ENCODE measurements at regions not wholly inside any gene's neighbourhood (a gene's known extent, or its start where the extent isn't known, plus 50 kb on each side); places are given as distances from the start of the nearest gene placed in this dataset.

DNA sequence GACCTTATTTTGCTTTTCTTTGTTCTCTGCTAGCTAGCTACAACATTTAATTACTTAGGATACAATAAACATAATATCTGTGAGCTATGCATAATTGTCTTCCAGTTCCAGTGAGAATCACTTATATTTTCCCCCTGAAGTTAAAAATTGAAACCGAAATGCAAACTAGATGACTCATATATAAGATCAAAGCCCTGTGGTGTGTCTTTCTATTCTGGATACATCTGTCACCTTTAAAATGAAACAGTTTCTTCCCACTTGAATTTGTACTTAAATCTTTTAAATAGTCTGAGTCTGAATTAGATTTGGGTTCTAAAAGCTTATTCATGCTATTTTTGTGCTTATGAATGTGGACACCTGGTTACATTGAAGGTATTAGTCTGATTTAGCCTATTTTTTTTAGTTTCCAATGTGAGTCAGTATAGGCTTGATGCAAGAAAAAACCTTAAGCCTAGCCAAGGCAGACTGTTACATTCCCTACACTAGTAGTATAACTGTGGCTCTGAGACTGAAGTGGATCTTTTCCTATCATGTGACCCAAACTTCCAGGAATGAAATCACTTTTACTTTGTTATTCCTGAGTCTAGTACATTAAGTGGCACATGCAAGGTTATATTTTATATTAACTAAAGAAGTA lies 703.5 kb upstream of the RGMB start:
- no peak for DNase-seq (ENCODE audit: low read depth, low spot score)
- in situ Hi-C loops (cut with HindIII; ENCODE audit: low pct_unique_long_range_greater_than_20kb, low sequenced_read_pairs), result no loop called here

DNA sequence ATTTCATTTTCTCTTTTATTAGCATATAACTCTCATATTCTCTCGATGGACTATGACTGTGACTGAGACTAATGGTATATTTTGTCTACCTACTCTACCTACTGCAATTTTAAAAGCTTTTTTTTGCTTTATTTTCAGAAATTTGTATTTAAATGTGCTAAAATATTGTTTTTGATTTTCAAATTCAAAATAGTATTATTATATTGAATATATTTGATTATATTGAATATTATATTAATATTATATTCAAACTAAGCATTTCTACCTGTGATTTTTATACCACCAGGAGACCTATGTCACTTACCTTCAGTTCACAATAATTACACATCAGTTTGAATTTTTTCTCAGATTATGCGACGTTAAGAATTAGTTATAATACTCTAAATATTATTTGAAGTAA lies 700.5 kb upstream of the RGMB start:
- DNase-seq (ENCODE audit: low read depth, low spot score), result no peak
- in situ Hi-C loops (cut with HindIII; ENCODE audit: low pct_unique_long_range_greater_than_20kb, low sequenced_read_pairs), result no loop called here

DNA sequence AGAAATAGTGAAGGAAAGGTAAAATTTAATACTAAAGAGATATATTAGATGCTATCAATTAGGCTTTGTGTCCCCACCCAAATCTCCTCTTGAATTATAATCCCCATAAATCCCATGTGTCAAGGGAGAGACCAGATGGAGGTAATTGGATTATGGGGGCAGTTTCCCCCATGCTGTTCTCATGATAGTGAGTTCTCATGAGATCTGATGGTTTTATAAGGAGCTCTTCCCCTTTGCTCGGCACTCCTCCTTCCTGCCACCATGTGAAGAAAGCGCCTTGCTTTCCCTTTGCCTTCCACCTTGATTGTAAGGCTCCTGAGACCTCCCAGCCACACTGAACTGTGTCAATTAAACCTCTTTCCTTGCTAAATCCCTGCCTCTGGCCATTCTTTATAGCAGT lies 697.0 kb upstream of the RGMB start:
- no peak for DNase-seq (ENCODE audit: low read depth, low spot score)
- in situ Hi-C loops (cut with HindIII; ENCODE audit: low pct_unique_long_range_greater_than_20kb, low sequenced_read_pairs), result no loop called here

DNA sequence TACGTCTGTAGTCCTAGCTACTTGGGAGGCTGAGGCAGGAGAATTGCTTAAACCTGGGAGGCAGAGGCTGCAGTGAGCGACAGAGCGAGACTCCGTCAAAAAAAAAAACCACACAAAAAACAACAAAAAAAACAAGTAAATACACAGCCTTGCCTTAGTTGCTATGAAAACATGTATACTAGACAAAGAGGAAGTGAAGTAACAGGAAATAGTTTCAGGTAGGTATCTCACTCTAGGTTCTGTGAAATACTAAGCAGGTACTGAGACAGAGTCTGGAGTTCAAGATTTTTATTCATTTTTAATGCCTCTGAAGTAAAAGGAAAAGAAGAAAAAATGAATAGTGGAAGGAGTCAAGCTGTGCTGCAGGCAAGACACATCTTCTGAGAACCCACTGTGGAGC lies 687.9 kb upstream of the RGMB start:
- in situ Hi-C loops (cut with HindIII; ENCODE audit: low pct_unique_long_range_greater_than_20kb, low sequenced_read_pairs), result no loop called here
- no peak for DNase-seq (ENCODE audit: low read depth, low spot score)

DNA sequence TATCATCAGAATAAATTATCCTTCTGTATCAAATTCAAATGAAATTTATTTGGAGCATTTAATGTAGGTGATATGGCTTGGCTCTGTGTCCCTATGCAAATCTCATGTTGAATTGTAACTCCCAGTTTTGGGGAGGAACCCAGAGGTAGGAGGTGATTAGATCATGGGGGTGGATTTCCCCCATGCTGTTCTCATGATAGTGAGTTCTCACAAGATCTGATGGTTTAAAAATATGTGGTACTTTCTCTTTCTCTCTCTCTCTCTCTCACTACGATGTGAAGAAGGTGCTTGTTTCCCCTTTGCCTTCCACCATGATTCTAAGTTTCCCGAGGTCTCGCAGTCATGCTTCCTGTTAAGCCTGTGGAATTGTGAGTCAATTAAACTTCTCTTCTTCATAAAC lies 678.4 kb upstream of the RGMB start:
- in situ Hi-C loops (cut with HindIII; ENCODE audit: low pct_unique_long_range_greater_than_20kb, low sequenced_read_pairs), result no loop called here
- DNase-seq (ENCODE audit: low read depth, low spot score), result no peak

GRCh38 chr5:98096155-98096554 lies 677.3 kb upstream of the RGMB start:
- no peak for DNase-seq (ENCODE audit: low read depth, low spot score)
- in situ Hi-C loops (cut with HindIII; ENCODE audit: low pct_unique_long_range_greater_than_20kb, low sequenced_read_pairs), result no loop called here

- in situ Hi-C loops (cut with HindIII; ENCODE audit: low pct_unique_long_range_greater_than_20kb, low sequenced_read_pairs), result no loop called here
- DNase-seq (ENCODE audit: low read depth, low spot score), result no peak
These were observed 673.9 kb upstream of the RGMB start for GRCh38 chr5:98099448-98100105.

- no peak for DNase-seq (ENCODE audit: low read depth, low spot score)
- in situ Hi-C loops (cut with HindIII; ENCODE audit: low pct_unique_long_range_greater_than_20kb, low sequenced_read_pairs), result no loop called here
These were observed 672.3 kb upstream of the RGMB start for GRCh38 chr5:98101131-98101530.

DNA sequence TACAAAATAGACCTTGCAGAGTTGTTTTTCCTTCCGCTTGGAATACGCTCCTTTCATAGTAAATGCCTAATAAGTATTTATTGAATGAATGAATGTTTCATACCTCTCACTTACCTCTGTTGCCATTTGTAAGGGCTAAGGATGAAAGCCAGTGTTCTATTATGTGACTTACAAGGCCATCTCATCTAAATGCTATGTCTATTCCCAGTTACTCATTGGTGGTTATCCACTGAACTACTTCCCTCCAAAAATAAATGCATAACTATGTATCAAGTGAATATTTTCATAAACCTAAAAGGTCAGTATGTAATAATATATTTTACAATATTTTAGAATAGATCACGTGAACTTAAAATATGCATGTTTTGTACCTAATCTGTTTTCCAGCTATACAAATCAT lies 670.5 kb upstream of the RGMB start:
- DNase-seq (ENCODE audit: low read depth, low spot score), result no peak
- in situ Hi-C loops (cut with HindIII; ENCODE audit: low pct_unique_long_range_greater_than_20kb, low sequenced_read_pairs), result no loop called here

DNA sequence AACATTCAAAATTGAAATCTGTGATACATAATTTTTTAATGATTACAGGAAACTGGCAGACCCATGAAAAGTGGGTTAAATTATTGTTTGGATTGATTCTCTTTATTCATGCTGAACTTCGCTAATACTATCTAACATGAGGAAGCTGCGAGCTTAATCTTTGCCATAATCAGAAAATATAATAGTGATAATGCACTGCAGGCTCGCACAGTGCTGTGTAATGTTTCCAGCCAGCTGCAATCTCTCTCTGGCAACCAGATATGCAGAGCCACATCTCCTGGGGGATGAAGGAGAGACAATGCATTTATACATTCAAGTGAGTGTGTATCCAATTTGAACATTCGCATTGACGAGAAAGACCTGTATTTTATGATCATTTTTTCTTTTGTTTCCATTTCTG lies 669.7 kb upstream of the RGMB start:
- in situ Hi-C loops (cut with HindIII; ENCODE audit: low pct_unique_long_range_greater_than_20kb, low sequenced_read_pairs), result no loop called here
- DNase-seq (ENCODE audit: low read depth, low spot score), result no peak

DNA sequence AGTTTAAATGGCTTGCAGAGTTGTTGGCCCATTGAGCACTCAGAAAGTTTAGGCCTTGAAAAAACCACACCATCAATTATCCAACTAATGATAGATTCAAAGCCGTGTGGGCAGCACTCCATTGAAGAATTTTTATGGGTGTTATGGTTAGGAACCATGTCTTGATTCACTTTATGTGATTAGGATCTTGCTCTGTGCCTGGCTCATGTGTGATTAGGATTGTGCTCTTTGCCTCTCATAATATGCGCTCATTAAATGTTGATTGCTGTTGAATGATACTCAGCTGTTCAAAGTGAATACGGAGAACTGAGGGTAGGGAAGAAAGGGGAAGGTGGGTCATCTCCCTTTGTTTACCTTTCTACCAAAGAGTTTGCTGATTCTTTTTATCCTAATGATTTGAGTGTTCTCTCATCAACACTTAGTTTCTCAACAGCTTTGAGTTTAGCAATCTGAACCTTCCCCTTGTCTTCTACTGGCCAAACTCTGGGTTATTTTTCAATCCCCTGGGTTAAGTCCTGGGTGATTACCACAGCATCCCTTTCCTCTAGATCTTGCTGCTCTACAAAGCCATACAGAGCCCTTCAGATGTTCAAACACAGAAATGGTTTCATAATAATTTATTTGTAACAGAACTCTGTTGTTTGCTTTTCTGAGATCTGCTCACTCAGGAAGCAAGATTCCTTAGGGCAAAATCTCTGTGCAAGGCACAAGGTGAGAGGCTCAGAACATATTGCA lies 668.8 kb upstream of the RGMB start:
- no peak for DNase-seq (ENCODE audit: low read depth, low spot score)
- in situ Hi-C loops (cut with HindIII; ENCODE audit: low pct_unique_long_range_greater_than_20kb, low sequenced_read_pairs), result no loop called here

- in situ Hi-C loops (cut with HindIII; ENCODE audit: low pct_unique_long_range_greater_than_20kb, low sequenced_read_pairs), result no loop called here
- no peak for DNase-seq (ENCODE audit: low read depth, low spot score)
These were observed 667.8 kb upstream of the RGMB start for GRCh38 chr5:98105681-98106080.

GRCh38 chr5:98106116-98107031 lies 667.1 kb upstream of the RGMB start:
- DNase-seq (ENCODE audit: low read depth, low spot score), result no peak
- in situ Hi-C loops (cut with HindIII; ENCODE audit: low pct_unique_long_range_greater_than_20kb, low sequenced_read_pairs), result no loop called here

DNA sequence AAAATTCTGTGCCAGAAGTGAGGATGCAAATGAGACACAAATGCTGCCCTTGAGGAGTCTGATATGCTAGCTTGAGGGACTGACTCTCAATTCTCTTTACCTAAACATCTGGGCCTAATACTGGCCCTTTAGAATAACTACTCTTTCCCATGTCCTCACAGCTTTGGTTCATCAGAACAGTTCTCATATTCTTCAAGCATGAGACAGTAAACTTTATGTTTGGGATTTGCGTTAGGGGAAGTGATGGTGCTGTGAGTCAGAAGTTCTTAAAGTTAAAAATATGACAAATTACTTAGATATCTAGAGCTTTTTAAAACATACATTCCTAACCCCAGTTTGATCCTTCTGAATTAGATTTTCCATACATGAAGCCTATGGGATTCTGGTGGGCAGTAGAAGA lies 665.0 kb upstream of the RGMB start:
- in situ Hi-C loops (cut with HindIII; ENCODE audit: low pct_unique_long_range_greater_than_20kb, low sequenced_read_pairs), result no loop called here
- no peak for DNase-seq (ENCODE audit: low read depth, low spot score)

- in situ Hi-C loops (cut with HindIII; ENCODE audit: low pct_unique_long_range_greater_than_20kb, low sequenced_read_pairs), result no loop called here
- DNase-seq (ENCODE audit: low read depth, low spot score), result no peak
These were observed 663.9 kb upstream of the RGMB start for GRCh38 chr5:98109561-98110006.

DNA sequence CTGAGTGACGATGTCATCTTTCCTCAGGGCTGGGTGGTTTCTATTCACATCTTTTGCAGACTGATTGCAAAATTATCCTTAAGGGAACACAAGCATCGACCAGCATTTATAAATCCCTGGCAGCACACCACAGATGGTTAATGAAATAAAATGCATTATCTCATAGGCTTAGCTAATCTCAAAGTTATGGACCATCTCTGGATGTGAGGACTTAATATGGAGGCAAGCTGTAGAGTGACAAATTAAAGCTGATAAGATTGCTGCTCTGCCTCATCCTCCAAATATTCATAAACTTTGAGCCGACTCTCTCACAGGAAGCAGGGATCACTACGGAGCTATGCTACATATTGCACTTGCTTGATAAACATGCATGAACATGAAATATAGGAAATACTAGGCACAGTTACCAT lies 663.2 kb upstream of the RGMB start:
- DNase-seq (ENCODE audit: low read depth, low spot score), result no peak
- in situ Hi-C loops (cut with HindIII; ENCODE audit: low pct_unique_long_range_greater_than_20kb, low sequenced_read_pairs), result no loop called here

DNA sequence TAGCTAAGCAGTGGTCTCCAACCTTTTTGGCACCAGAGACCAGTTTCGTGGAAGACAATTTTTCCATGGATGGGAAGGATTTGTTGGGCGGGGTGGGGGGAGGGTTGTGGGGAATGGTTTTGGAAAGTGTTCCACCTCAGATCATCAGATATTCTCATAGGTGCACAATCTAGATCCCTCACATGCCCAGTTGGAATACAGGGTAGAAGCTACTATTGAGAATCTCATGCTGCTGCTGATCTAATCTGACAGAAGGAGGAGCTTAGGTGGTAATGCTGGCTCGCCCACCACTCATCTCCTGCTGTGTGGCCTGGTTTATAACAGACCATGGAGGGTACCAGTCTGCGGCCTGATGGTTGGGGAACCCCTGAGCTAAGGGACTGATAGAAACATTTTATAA lies 662.7 kb upstream of the RGMB start:
- no peak for DNase-seq (ENCODE audit: low read depth, low spot score)
- in situ Hi-C loops (cut with HindIII; ENCODE audit: low pct_unique_long_range_greater_than_20kb, low sequenced_read_pairs), result no loop called here

- DNase-seq (ENCODE audit: low read depth, low spot score), result no peak
- in situ Hi-C loops (cut with HindIII; ENCODE audit: low pct_unique_long_range_greater_than_20kb, low sequenced_read_pairs), result no loop called here
These were observed 661.8 kb upstream of the RGMB start for GRCh38 chr5:98111686-98112085.

Measured in SK-MEL-5 (cell line).